Upper lobe of right lung (tissue), 1 donor: ENCODE measurements at regions not wholly inside any gene's neighbourhood (a gene's known extent, or its start where the extent isn't known, plus 50 kb on each side); places are given as distances from the start of the nearest gene placed in this dataset.
"Not testable (repeated sequence)": the region's sequence is repeated elsewhere in the genome, so short reads cannot be mapped to it uniquely, and the experiment has no call there.

Experiments
- ATAC-seq: fragments of 200-7000 bp; cut with Tn5 transposase; one replicate; pipeline ENCODE4 v1.9.1; 2020; ENCODE audit warnings: mild to moderate bottlenecking, moderate library complexity
- DNase-seq: peaks from one replicate; pipeline ENCODE4 v3.0.0-alpha.2; 2020
- H3K27ac ChIP-seq: fragments of 200-600 bp; one replicate; pipeline ENCODE4 v1.8.0; 2022
- H3K27me3 ChIP-seq: fragments of 200-600 bp; one replicate; pipeline ENCODE4 v1.8.0; 2022; ENCODE audit warnings: mild to moderate bottlenecking
- H3K36me3 ChIP-seq: fragments of 200-600 bp; one replicate; pipeline ENCODE4 v1.8.0; 2022
- H3K4me1 ChIP-seq: fragments of 200-600 bp; one replicate; pipeline ENCODE4 v1.8.0; 2022
- H3K4me3 ChIP-seq: fragments of 200-600 bp; one replicate; pipeline ENCODE4 v1.8.0; 2022; ENCODE audit warnings: mild to moderate bottlenecking
- H3K9me3 ChIP-seq: fragments of 200-600 bp; one replicate; pipeline ENCODE4 v1.8.0; 2022
- CTCF ChIP-seq: fragments of 200-600 bp; IDR thresholded peaks from one replicate; pipeline ENCODE4 v1.8.0; 2022; ENCODE audit warnings: antibody characterized with exemption
- intact Hi-C: fragments of 100-400 bp; cut with DNase I; formaldehyde crosslinking; loops from one replicate; pipeline ENCODE4 v1.11.0; 2022
- donor health status: DM: no; HTN: yes; CAD: no; lungs with severe emphysema.

GRCh38 chr13:30520571-30520970 lies 54.8 kb upstream of the HMGB1 start:
- H3K27ac ChIP-seq: no peak overlapping the region
- no peak overlapping the region for H3K4me3 ChIP-seq
- intact Hi-C loops: no loop called here
- no peaks in the 10 kb centered on the region for H3K9me3 ChIP-seq
- TF ChIP-seq CTCF: no peak
- ATAC-seq (no peak), DNase-seq (no peak)
- no peaks in the 10 kb centered on the region for H3K36me3 ChIP-seq
- no peaks in the 10 kb centered on the region for H3K4me1 ChIP-seq
- no peaks in the 10 kb centered on the region for H3K27me3 ChIP-seq

- Histone ChIP-seq H3K36me3 (no peaks in the 10 kb centered on the region), H3K4me3 (no peak overlapping the region), H3K9me3 (no peaks in the 10 kb centered on the region), H3K4me1 (no peaks in the 10 kb centered on the region), H3K27ac (no peak overlapping the region), H3K27me3 (no peaks in the 10 kb centered on the region)
- intact Hi-C loops: no loop called here
- no peak for DNase-seq
- no peak for ATAC-seq
- no peak for TF ChIP-seq CTCF
Measured at GRCh38 chr13:30523211-30523610, 57.5 kb upstream of the HMGB1 start.

GRCh38 chr13:30523817-30524216 lies 58.1 kb upstream of the HMGB1 start:
- H3K9me3 ChIP-seq, ATAC-seq, H3K4me1 ChIP-seq, H3K36me3 ChIP-seq, H3K27me3 ChIP-seq, DNase-seq, H3K27ac ChIP-seq, intact Hi-C loops, H3K4me3 ChIP-seq: not testable (repeated sequence)

GRCh38 chr13:30525212-30525611 lies 59.5 kb upstream of the HMGB1 start:
- H3K9me3 ChIP-seq, H3K27ac ChIP-seq, H3K36me3 ChIP-seq, intact Hi-C loops, H3K27me3 ChIP-seq, DNase-seq, H3K4me3 ChIP-seq, H3K4me1 ChIP-seq, ATAC-seq: not testable (repeated sequence)

GRCh38 chr13:30526612-30527495 lies 61.1 kb upstream of the HMGB1 start:
- Histone ChIP-seq H3K9me3 (no peaks in the 10 kb centered on the region), H3K27ac (no peak overlapping the region), H3K4me3 (no peak overlapping the region), H3K36me3 (no peaks in the 10 kb centered on the region), H3K27me3 (no peaks in the 10 kb centered on the region), H3K4me1 (no peaks in the 10 kb centered on the region)
- intact Hi-C loops: no loop called here
- DNase-seq: no peak
- no peak for ATAC-seq
- no peak for TF ChIP-seq CTCF

GRCh38 chr13:30529085-30529834 lies 63.5 kb upstream of the HMGB1 start:
- intact Hi-C loops: no loop called here
- no peaks in the 10 kb centered on the region for H3K27me3 ChIP-seq
- TF ChIP-seq CTCF: no peak
- H3K9me3 ChIP-seq: no peaks in the 10 kb centered on the region
- H3K4me3 ChIP-seq: no peak overlapping the region
- no peak for DNase-seq
- no peak overlapping the region for H3K27ac ChIP-seq
- H3K4me1 ChIP-seq: no peaks in the 10 kb centered on the region
- no peak for ATAC-seq
- H3K36me3 ChIP-seq: no peaks in the 10 kb centered on the region
